Hepatic stellate cell (primary cell): ENCODE measurements at regions not wholly inside any gene's neighbourhood (a gene's known extent, or its start where the extent isn't known, plus 50 kb on each side); places are given as distances from the start of the nearest gene placed in this dataset.
A peak's percentile ranks its signal among the peaks of the same experiment; 100 is the strongest.

Experiments
- DNase-seq: peaks from one replicate; pipeline ENCODE4 v3.0.0; 2011; ENCODE audit warnings: low spot score

- no peak for DNase-seq
These were observed 1315.4 kb downstream of the EFNB2 start for GRCh38 chr13:105220063-105220462.

DNA sequence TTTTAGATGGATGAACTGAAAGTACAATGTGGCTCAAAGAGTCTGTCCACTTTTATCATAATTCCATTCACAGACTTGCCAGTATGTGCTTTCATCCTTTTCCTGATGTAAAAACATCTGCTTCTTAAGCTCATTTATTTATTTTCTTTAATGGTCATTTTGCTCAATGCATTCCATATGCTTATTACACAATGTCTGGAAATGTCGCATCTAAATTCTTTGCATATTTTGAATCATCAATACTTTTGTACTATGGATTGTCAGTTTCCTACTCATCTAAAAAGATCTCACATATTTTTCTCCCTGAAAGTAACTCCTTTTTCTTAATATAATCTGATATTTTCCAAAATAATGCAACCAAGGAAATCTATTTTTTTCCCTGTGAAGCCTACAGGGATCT lies 1315.8 kb downstream of the EFNB2 start:
- no peak for DNase-seq

GRCh38 chr13:105213512-105213911 lies 1322.0 kb downstream of the EFNB2 start:
- no peak for DNase-seq

DNA sequence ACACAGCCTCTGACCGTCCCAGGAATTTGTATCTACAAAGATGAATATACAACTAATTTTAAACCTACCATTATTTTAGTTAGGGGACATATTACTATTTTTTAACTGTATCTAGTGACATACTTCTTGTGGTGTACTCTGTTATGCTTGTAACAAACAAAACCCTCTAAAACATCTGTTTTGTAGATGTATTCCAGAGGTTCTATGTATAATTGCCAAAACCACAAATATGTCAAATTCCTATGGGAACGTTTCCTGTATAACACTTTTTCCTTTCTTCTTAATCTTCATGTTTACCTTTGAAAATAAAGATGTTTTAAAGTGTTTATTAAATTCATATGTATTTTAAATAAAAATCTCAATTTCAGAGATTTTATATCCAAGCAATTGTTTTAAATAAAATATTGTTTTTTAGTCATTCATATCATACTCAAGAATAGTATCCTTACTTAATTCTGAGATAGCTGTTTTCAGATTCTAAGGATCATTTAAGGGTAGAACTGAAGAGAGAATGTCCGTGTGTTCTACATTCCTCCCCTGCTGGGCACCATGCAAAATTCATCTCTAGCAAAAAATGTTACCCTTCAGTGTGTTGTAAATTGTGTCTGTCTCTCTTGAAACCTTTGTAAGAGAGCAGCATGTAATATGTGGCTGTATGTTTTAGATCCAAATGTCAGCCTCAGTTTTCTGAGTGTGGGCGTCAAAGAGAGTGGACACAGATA lies 1327.7 kb downstream of the EFNB2 start:
- DNase-seq = no peak

GRCh38 chr13:105202354-105202753 lies 1333.1 kb downstream of the EFNB2 start:
- DNase-seq = no peak

GRCh38 chr13:105201351-105201750 lies 1334.1 kb downstream of the EFNB2 start:
- no peak for DNase-seq

GRCh38 chr13:105200181-105200580 lies 1335.3 kb downstream of the EFNB2 start:
- DNase-seq = no peak

DNA sequence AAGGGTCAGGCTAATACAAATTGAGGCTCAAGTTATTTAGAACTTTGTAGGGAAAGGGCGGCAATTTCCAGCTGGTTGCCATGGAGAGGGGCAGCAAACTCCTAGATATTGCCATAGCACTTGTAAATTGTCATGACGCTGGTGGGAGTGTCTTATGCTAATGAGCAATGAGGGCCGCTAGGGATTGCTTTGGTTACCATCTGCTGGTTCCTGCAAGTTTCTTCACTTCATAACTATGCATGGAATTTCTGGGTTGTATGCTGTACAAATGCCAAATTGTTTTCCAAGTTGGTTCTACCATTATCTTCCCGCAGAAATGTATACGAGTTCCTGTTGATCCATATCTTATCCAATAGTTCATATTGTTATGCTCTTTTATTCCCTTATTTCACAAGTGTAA lies 1339.4 kb downstream of the EFNB2 start:
- DNase-seq = peak; percentile 12

- DNase-seq = no peak
These were observed 1342.4 kb downstream of the EFNB2 start for GRCh38 chr13:105193026-105193425.

GRCh38 chr13:105184201-105184600 lies 1351.3 kb downstream of the EFNB2 start:
- DNase-seq = no peak

DNA sequence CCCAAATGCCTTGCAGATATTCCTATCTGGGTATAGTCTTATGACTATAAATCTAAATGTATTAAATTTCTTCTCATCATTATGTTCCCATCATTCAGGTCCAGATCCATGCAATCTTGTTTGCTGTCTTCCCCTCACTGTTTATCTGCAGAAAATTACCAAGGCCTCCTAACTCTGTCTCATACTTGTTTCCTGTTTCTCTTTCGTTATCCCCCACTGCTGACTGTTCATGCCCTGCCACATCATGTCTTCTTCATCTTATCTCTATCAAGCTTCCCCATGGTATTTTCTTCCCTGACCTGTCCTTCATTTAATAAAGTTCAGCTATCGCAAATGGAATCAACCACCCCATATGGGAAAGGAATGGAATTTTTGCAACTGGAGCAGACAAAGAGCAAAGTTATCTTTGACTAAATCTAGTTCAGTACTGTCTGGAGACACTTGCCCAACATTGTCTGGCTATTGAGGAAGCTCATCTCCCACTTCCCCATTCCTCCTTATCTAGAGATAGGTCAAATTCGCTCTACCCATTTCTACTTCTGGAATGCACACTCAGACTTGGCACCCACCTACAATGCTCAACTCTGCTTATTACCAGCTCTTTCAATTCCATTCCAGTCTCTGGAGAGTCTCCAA lies 1358.1 kb downstream of the EFNB2 start:
- DNase-seq = no peak

DNA sequence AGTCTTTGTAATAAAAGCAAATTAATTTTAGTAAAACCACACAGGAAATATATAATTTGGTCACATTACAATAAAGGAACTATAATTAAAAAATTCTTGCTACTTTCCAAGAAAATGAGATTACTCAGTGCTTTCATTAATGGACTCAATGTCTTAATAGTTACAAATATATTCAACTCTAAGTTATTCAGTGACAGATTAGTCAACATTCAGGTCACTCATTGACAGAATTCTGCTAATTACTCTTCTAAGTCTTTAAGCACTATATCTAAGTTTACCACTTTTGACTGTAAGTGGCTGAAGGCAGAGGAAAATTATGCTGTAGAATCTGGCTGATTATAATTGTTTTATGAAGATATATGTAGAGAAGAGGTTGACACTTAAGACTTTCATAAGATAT lies 1365.0 kb downstream of the EFNB2 start:
- DNase-seq = no peak

DNA sequence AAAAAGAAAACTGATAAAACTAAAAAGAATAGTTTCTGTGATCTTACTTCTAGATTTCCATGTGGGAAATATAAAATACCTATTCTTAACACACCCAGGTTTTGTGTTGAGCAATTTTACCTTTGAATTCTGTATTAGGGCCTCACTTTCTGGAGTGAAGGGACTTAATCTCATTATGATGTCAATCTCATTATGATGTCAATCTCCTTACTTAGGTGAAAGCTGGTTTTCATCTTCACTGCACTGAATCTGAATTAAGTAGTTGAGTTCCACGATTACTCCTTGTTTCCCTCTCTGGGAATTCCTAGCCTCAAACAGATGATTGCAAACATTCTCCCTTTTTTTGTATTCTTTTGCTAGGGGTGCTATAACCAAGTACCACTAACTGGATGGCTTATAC lies 1367.2 kb downstream of the EFNB2 start:
- no peak for DNase-seq

DNA sequence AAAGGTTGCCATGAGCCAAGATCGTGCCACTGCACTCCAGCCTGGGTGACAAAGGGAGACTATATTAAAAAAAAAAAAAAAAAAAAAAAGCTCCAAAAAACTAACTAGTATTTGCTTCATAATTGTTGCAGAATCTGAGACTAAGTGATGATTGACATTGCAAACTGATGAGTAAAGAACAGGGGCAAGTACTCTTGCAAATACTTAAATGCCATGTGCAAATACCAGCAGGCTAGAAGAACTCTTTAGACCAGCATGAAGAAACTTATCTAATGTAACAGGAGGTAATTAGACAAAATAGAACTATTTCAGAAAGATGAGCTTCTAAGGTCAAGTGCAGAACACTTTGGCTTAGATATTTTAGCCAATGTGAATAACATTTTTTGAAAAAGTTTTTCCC lies 1368.1 kb downstream of the EFNB2 start:
- no peak for DNase-seq

GRCh38 chr13:105165449-105166125 lies 1369.9 kb downstream of the EFNB2 start:
- no peak for DNase-seq

DNA sequence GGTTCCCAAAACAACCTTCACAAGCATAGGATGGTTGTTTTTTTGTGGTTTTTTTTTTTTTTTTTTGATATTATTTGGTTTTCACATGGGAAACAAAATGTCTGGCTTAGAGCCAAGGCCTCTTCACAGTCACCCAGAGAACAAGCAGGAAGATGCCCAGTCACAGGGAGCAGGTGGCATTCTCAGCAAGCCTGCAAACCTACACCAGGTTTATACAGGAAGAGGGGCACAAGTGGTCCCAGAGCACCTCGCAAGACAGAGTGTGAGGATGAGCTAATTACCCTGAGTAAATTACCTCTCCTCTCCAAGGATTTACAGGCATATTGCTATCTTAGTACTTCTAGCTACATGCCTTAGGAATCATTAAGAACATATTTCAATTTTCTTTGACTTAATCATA lies 1375.6 kb downstream of the EFNB2 start:
- no peak for DNase-seq

DNA sequence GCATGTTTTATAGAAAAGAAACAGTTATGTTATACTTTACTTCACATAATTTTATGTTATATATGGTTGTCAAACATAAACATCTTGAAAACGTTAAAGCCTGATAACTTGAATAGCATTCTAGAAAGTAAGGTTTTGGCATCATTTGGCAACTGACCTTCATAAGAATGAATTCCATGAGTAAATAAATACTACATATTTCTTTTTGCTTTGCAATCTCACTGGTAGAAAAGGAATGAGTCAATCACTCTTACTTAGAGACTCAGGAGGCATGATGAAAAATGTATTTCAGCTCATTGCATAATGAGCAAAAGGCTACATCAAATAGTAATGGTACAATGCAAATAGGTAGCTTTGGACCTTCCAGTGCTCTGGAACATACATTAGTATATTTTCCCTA lies 1381.9 kb downstream of the EFNB2 start:
- no peak for DNase-seq

DNA sequence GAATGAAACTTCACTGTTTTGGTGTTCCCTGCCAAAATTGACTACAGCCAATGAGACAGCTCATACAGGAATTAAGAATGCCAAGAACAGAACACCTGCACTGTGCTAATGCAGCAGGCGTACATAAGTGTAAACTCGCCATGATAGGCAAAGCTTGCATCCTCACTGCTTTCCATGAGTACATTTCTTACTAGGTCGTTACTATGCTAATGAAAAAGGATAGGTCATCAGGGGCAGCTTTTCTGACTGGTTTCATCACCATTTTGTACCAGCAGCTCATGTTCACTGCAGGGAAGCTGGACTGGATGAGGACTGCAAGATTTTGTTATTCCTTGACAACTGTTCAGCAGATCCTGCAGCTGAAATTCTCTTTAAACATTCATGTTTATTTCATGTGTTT lies 1383.8 kb downstream of the EFNB2 start:
- DNase-seq = no peak

- DNase-seq = no peak
These were observed 1388.0 kb downstream of the EFNB2 start for GRCh38 chr13:105147461-105147860.

- DNase-seq = no peak
These were observed 1390.5 kb downstream of the EFNB2 start for GRCh38 chr13:105144936-105145335.

DNA sequence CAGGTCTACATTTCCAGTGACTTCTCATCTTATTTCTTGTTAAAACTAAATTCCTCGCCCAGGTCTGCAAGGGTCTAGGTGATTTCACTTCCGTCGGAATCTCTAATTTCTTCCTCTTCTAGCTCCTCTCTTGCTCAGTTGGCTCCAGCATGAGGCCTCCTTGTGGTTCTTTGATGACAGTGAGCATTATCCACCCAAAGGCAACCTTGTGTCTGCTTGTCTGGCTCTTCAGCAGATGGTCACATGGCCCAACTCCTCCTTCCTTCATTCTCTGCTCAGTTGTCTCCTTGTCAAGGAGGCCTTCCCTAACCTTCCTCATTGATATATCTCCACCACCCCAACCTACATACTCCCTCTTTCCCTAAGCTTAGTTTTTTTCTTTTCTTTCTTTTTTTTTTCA lies 1391.4 kb downstream of the EFNB2 start:
- no peak for DNase-seq

GRCh38 chr13:105142556-105142955 lies 1392.9 kb downstream of the EFNB2 start:
- no peak for DNase-seq
